ENCODE measurements at regions not wholly inside any gene's neighbourhood (a gene's known extent, or its start where the extent isn't known, plus 50 kb on each side); places are given as distances from the start of the nearest gene placed in this dataset.

DNA sequence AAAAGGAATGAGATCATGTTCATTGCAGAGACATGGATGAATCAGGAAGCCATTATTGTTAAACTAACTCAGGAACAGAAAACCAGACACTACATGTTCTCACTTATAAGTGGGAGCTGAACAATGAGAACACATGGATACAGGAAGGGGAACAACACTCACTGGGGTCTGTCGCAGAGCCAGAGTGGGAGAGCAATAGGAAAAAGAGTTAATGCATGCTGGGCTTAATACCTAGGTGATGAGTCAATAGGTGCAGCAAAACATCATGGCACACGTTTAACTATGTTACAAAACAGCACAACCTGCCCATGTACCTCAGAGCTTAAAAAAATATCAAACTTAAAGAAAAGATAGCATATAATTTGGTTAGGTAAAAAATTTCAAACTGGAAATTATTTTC, 281.4 kb downstream of the PABPC4L start:
- in situ Hi-C loops (cut with MboI; ENCODE audit: low pct_unique_long_range_greater_than_20kb in 2 of 9, low sequenced_read_pairs in 9 of 9, unreplicated experiment in 9 of 9) = no loop called here
- 0 to 94% (median 63%) methylated on average over 1 to 2 of the region's 2 CpGs; no CpG with 5 or more reads in 2 of the 10 experiments for WGBS, 10 experiments
- peaks cover 0 to 3% of the 10 kb centered on the region in 2 donors for H3K4me1 ChIP-seq (replicated peaks in 1 of 2)
- no peak overlapping the region for H3K27ac ChIP-seq
- no peak overlapping the region for H3K4me3 ChIP-seq
- ATAC-seq (replicated peaks in 6 of 8) = no peak

DNA sequence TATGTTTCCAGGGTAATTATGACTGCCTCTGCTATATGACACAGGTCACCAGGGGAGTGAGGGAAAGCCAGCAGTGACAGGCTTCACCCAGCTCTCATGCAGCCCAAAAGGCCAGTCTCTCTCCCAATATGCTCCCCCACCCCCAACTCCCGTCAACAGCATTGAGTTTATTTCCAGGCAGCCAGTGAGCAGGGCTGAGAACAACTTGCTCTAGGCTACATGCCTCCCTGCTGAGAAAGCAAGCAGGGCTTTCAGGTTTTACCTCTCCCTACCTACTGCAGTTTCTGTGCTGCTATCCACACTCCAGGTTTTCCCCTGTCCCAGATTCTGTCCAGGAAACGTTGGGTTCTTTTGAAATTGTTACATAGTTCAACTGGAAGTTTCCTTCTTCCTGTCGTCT, 291.4 kb downstream of the PABPC4L start:
- WGBS, 10 experiments = 0 to 94% (median 40%) methylated on average over 1 to 3 of the region's 3 CpGs; no CpG with 5 or more reads in 6 of the 10 experiments
- no peaks in the 10 kb centered on the region for H3K4me1 ChIP-seq (replicated peaks in 1 of 2)
- no peak for ATAC-seq (replicated peaks in 6 of 8)
- no peak overlapping the region for H3K4me3 ChIP-seq
- in situ Hi-C loops (cut with MboI; ENCODE audit: low pct_unique_long_range_greater_than_20kb in 2 of 9, low sequenced_read_pairs in 9 of 9, unreplicated experiment in 9 of 9) = no loop called here
- H3K27ac ChIP-seq = no peak overlapping the region

DNA sequence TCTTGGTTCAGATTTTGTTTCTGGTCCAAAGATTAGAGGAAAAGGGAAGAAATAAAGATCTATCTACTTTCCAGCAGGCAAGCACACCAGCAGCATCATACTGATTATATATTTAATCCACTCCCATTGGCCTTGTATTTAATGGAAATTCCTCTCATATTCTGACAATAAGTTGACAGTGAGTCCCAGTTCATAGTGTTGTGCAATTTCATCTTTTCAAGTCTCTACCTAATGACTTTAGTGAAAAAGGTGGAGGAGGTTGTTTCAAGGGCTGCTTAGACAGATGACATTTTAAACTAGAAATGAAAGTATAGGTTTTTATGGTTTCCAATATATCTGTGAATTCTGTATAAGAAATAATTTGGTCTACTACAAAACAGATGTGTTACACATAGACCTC, 298.6 kb downstream of the PABPC4L start:
- in situ Hi-C loops (cut with MboI; ENCODE audit: low pct_unique_long_range_greater_than_20kb in 2 of 9, low sequenced_read_pairs in 9 of 9, unreplicated experiment in 9 of 9) = no loop called here
- Histone ChIP-seq H3K4me3 (no peak overlapping the region), H3K27ac (no peak overlapping the region), H3K4me1 (replicated peaks in 1 of 2) (no peaks in the 10 kb centered on the region)
- ATAC-seq (replicated peaks in 6 of 8) = no peak

DNA sequence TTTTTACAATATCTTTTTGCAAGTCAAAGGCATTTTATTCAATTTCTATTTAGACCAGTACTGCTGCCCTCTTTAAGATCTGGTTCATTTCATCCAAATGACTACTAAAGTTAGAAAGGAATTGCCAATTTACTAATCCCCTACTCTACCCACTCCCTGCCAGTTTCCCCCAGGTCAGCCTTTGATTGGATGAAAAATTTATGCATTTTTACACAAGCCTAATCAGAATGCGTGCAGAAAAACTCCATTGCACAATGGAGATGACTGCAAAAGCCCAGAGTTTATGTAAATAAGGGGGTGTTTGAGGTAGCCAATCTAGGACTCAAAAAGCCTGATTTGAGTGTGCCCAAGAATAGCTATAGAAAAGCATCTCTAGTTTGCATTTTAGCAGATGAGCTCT, 310.6 kb downstream of the PABPC4L start:
- no peak overlapping the region for H3K27ac ChIP-seq
- in situ Hi-C loops (cut with MboI; ENCODE audit: low pct_unique_long_range_greater_than_20kb in 2 of 9, low sequenced_read_pairs in 9 of 9, unreplicated experiment in 9 of 9) = no loop called here
- H3K4me3 ChIP-seq = no peak overlapping the region
- 0 to 83% (median 23%) methylated on average over 1 of the region's 1 CpG; no CpG with 5 or more reads in 1 of the 10 experiments for WGBS, 10 experiments
- peaks cover 0 to 11% of the 10 kb centered on the region in 2 donors for H3K4me1 ChIP-seq (replicated peaks in 1 of 2)
- no peak for ATAC-seq (replicated peaks in 6 of 8)

DNA sequence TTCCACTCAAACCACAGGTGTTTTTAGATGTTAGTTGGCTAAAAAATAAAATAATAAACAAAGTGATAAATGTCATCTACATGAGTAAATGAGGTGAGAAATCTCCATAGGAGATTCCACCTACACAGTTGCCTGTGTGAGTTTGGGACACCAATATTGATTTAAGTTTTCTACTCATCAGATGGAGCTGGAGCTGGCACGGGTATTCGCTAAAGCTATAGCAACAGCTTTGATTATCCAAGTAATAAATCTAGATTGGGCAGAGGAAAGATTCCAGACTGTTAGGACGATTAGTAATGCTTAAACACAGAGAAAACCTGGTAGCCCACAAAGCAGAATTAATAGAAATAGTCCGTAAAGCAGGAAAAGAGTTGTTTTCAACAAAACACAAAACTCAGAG, 313.9 kb downstream of the PABPC4L start:
- no peak overlapping the region for H3K4me3 ChIP-seq
- in situ Hi-C loops (cut with MboI; ENCODE audit: low pct_unique_long_range_greater_than_20kb in 2 of 9, low sequenced_read_pairs in 9 of 9, unreplicated experiment in 9 of 9) = no loop called here
- H3K4me1 ChIP-seq (replicated peaks in 1 of 2) = peaks cover 0 to 11% of the 10 kb centered on the region in 2 donors
- no peak overlapping the region for H3K27ac ChIP-seq
- 21 to 100% (median 73%) methylated on average over 1 to 4 of the region's 4 CpGs; no CpG with 5 or more reads in 1 of the 10 experiments for WGBS, 10 experiments
- ATAC-seq (replicated peaks in 6 of 8) = peak in 1 of 8 experiments; percentile 76

DNA sequence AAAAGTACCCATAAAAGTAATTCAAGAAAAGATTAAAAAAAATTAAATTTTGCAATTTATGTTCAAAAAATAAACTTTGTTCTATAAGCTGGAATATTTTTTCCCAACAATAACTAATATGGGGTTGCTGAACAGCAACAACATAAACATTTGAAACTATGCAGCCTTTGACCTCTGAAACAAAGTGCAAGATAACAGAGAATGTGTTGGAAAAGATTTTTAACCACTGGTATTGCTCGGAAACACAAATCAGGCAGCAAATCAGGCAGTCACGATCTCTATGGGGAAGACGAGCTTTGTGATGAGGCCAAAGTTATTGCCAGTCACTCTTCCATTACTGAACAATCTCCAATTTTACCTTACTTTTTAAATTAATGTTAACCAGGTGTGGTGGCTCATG, 332.1 kb downstream of the PABPC4L start:
- in situ Hi-C loops (cut with MboI; ENCODE audit: low pct_unique_long_range_greater_than_20kb in 2 of 9, low sequenced_read_pairs in 9 of 9, unreplicated experiment in 9 of 9) = no loop called here
- 32 to 100% (median 80%) methylated on average over 1 to 3 of the region's 3 CpGs; no CpG with 5 or more reads in 3 of the 10 experiments for WGBS, 10 experiments
- Histone ChIP-seq H3K27ac (no peak overlapping the region), H3K4me3 (no peak overlapping the region), H3K4me1 (replicated peaks in 1 of 2) (peaks cover 0 to 2% of the 10 kb centered on the region in 2 donors)
- no peak for ATAC-seq (replicated peaks in 6 of 8)

DNA sequence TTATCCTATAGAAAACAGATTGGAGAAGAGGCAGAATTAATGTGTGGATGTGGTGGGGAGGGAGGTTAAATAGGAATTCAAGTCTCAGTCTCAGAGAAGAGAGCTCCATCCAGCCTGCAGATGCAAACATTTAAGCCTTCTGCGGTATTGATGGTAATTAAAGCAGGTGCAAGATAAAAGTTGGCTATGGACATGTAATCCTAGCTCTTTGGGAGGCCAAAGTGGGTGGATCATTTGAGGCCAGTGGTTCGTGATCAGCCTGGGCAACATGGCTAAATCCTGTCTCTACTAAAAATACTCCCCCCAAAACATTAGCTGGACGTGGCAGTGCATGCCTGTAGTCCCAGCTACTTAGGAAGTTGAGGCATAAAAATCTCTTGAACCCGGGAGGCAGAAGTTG, 332.7 kb downstream of the PABPC4L start:
- ATAC-seq (replicated peaks in 6 of 8) = no peak
- H3K4me1 ChIP-seq (replicated peaks in 1 of 2) = peaks cover 0 to 2% of the 10 kb centered on the region in 2 donors
- no peak overlapping the region for H3K27ac ChIP-seq
- H3K4me3 ChIP-seq = no peak overlapping the region
- WGBS, 10 experiments = 9 to 94% (median 83%) methylated on average over 1 to 4 of the region's 4 CpGs
- in situ Hi-C loops (cut with MboI; ENCODE audit: low pct_unique_long_range_greater_than_20kb in 2 of 9, low sequenced_read_pairs in 9 of 9, unreplicated experiment in 9 of 9) = no loop called here

DNA sequence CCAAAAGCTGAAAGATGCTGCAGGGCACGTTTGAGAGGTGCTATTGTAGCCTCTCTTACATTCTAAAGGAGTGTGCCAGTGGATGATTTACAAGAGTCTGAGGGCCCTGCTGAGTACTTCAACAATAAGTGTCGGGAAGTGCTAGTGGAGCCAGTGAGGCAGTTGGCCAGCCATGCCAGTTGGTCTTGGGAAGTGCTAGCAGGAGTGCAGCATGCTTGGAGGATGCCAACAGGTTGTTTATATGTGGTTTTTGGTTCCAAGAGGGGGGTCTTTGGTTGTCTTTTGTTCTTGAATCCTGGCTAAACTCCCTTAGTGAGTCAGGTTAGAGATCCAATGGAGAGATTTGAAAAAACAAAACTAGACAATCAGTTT, 335.3 kb downstream of the PABPC4L start:
- in situ Hi-C loops (cut with MboI; ENCODE audit: low pct_unique_long_range_greater_than_20kb in 2 of 9, low sequenced_read_pairs in 9 of 9, unreplicated experiment in 9 of 9) = no loop called here
- no peaks in the 10 kb centered on the region for H3K4me1 ChIP-seq (replicated peaks in 1 of 2)
- H3K4me3 ChIP-seq = no peak overlapping the region
- WGBS, 10 experiments = 14 to 71% (median 33%) methylated on average over 1 to 2 of the region's 2 CpGs; no CpG with 5 or more reads in 4 of the 10 experiments
- ATAC-seq (replicated peaks in 6 of 8) = no peak
- no peak overlapping the region for H3K27ac ChIP-seq

DNA sequence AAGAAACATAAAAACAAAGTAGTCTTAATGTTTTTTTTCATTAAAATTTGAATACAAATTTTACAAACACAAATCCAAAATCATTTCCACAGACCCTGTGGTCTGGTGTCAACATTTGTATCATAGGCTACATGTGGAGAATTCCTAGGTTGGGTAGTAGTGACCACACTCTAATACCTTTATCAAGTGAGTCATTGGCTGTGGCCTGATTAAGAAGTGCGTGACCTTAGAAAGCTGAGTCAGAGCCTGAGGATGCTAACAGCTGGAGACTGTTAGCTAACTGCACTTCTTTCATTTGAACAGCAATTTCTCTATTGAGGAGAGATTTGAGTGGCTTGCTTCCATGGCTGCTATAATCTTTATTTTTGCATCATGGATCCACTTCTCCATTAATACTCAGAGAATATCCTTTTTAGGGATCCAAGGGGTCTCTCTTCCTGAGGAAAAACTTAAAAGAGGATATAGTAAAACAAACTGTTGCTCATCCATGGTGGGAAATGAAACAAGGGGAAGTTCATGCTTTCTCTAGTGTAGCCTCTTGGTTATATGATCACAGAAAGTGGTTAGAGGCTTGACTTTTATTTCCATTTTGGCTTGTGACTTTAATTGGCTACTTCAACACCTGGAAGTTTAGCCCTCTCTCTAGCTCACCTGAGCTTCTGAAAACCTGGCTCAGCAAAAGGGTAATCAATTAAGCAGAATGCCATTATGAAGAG, 335.8 kb downstream of the PABPC4L start:
- ATAC-seq (replicated peaks in 6 of 8) = peak in 7 of 8 experiments; percentile 28 to 100 (median 88)

DNA sequence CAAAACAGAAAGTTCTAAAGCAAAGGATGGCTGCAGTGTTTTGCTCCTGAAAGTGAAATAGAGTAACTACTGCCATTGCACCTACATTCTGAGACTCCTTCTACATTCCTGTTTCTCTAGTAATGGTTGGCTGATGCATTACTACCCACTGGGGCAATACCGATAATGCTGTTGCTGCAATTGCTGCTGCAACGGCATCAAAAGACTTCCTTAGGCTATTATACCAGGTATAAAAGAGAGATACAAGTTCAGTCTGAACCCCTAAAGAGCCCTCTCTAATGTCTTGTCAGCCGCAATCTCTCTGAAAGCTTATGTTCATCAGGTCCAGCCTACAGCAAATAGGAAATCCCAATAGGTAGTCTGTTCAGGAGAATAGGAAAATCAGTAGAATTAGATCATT, 338.4 kb downstream of the PABPC4L start:
- Histone ChIP-seq H3K4me3 (no peak overlapping the region), H3K4me1 (replicated peaks in 1 of 2) (no peaks in the 10 kb centered on the region), H3K27ac (no peak overlapping the region)
- in situ Hi-C loops (cut with MboI; ENCODE audit: low pct_unique_long_range_greater_than_20kb in 2 of 9, low sequenced_read_pairs in 9 of 9, unreplicated experiment in 9 of 9) = no loop called here
- 61 to 100% (median 88%) methylated on average over 1 to 3 of the region's 3 CpGs; no CpG with 5 or more reads in 1 of the 10 experiments for WGBS, 10 experiments
- no peak for ATAC-seq (replicated peaks in 6 of 8)

More for the DNA sequence above, 335.8 kb downstream of the PABPC4L start:
- in situ Hi-C loops (cut with MboI; ENCODE audit: low pct_unique_long_range_greater_than_20kb in 2 of 9, low sequenced_read_pairs in 9 of 9, unreplicated experiment in 9 of 9) = no loop called here
- H3K27ac ChIP-seq = no peak overlapping the region
- WGBS, 10 experiments = 0 to 100% (median 55%) methylated on average over 1 of the region's 1 CpG; no CpG with 5 or more reads in 4 of the 10 experiments
- H3K4me1 ChIP-seq (replicated peaks in 1 of 2) = no peaks in the 10 kb centered on the region
- H3K4me3 ChIP-seq = no peak overlapping the region

DNA sequence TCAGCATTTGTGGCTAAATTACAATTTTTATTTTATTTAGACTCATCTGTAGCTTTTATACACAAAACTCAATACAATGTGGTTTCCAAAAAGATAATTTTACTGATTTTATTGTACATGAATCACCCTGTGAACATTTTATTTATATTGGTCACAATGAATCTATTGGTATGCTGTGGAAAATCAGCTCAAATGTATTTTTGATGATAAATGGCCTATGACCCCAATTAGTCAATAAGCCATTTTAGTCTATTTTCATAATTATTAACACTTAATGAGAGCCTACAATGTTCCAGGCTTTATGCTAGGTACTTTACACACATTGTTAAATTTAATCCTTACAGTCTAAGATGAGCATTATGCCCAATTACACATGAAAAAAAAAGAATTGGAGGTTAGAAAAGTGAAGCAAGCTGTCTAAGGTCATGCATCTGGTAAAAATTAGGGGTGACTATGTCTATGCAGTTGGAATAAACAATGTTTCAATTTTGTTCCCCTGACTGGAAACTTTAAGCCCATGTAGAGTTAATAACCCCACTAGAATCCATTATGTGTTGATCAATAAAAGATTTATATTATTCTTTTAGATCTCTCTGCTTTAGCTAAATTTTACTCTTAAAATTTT, 344.7 kb downstream of the PABPC4L start:
- no peak overlapping the region for H3K27ac ChIP-seq
- in situ Hi-C loops (cut with MboI; ENCODE audit: low pct_unique_long_range_greater_than_20kb in 2 of 9, low sequenced_read_pairs in 9 of 9, unreplicated experiment in 9 of 9) = no loop called here
- no peak for ATAC-seq (replicated peaks in 6 of 8)

DNA sequence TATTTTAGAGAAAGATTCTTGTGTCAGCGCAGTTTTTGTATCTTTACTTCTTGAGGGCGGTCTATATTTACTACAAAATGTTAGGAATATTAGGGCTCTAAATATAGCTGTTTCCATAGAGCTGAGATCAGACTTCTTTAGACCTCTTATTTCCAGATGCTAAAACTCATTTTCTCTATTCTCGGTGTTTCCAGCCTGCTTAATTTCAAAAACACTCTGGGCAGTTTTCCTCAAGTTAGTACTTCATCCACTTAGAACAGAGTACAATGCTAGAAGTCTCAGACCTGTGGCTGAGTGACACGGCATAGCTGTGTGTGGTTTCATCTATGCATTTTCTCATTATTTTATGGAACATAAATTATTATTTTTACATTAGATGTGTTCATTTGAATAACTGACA, 346.6 kb downstream of the PABPC4L start:
- in situ Hi-C loops (cut with MboI; ENCODE audit: low pct_unique_long_range_greater_than_20kb in 2 of 9, low sequenced_read_pairs in 9 of 9, unreplicated experiment in 9 of 9) = no loop called here
- 29 to 100% (median 95%) methylated on average over 2 to 4 of the region's 4 CpGs; no CpG with 5 or more reads in 1 of the 10 experiments for WGBS, 10 experiments
- H3K27ac ChIP-seq = no peak overlapping the region
- no peak overlapping the region for H3K4me3 ChIP-seq
- H3K4me1 ChIP-seq (replicated peaks in 1 of 2) = no peaks in the 10 kb centered on the region
- no peak for ATAC-seq (replicated peaks in 6 of 8)

More for the DNA sequence above, 344.7 kb downstream of the PABPC4L start:
- Histone ChIP-seq H3K4me1 (replicated peaks in 1 of 2) (no peaks in the 10 kb centered on the region), H3K4me3 (no peak overlapping the region)

DNA sequence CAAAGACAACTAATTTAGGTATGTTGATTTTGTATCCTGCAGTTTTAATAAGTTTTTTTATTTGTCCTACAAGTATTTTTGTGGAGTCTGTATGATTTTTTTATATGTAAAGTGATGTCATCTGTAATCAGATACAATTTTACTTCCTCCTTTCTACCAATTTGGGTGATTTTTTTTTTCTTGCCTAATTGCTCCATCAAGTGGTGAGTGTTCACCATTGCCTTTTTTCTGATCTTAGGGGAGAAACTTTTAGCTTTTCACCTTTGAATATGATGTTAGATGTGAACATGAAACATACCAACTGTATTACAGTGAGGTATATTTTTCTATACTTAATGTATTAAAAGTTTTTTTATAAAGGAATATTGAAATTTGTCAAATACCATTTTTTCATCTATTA, 362.3 kb downstream of the PABPC4L start:
- in situ Hi-C loops (cut with MboI; ENCODE audit: low pct_unique_long_range_greater_than_20kb in 2 of 9, low sequenced_read_pairs in 9 of 9, unreplicated experiment in 9 of 9) = no loop called here

DNA sequence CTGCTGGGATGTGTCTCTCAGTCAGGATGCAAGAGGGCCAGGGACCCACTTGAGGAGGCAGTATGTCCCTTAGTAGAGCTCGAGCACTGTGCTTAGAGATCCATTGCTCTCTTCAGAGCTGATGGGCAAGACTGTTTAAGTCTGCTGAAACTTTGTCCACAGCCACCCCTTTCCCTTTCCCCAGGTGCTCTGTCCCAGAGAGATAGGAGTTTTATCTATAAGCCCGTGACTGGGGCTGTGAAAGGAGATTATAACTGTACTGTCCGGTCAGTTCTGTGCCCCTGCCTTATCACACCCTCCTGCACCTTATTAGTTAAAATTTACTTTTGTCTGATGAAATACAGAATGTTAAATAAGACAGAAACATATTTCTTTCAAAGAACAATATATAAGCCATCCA, 378.4 kb downstream of the PABPC4L start:
- in situ Hi-C loops (cut with MboI; ENCODE audit: low pct_unique_long_range_greater_than_20kb in 2 of 9, low sequenced_read_pairs in 9 of 9, unreplicated experiment in 9 of 9) = no loop called here
- no peak overlapping the region for H3K4me3 ChIP-seq
- WGBS, 10 experiments = 0 to 100% (median 79%) methylated on average over 1 to 3 of the region's 3 CpGs; no CpG with 5 or more reads in 5 of the 10 experiments
- no peaks in the 10 kb centered on the region for H3K4me1 ChIP-seq (replicated peaks in 1 of 2)
- ATAC-seq (replicated peaks in 6 of 8) = no peak
- H3K27ac ChIP-seq = no peak overlapping the region

More for the DNA sequence above, 362.3 kb downstream of the PABPC4L start:
- no peak for ATAC-seq (replicated peaks in 6 of 8)
- H3K27ac ChIP-seq = no peak overlapping the region
- H3K4me1 ChIP-seq (replicated peaks in 1 of 2) = no peaks in the 10 kb centered on the region
- H3K4me3 ChIP-seq = no peak overlapping the region
